HG02588 (cell line): ENCODE measurements at regions not wholly inside any gene's neighbourhood (a gene's known extent, or its start where the extent isn't known, plus 50 kb on each side); places are given as distances from the start of the nearest gene placed in this dataset.
"Not testable (repeated sequence)": the region's sequence is repeated elsewhere in the genome, so short reads cannot be mapped to it uniquely, and the experiment has no call there.

Source experiments
- ATAC-seq: cut with Tn5 transposase; IDR thresholded peaks from one replicate; pipeline ENCODE4 v1.9.1; 2021; ENCODE audit warnings: mild to moderate bottlenecking, moderate library complexity; ENCODE audit not compliant: unreplicated experiment

DNA sequence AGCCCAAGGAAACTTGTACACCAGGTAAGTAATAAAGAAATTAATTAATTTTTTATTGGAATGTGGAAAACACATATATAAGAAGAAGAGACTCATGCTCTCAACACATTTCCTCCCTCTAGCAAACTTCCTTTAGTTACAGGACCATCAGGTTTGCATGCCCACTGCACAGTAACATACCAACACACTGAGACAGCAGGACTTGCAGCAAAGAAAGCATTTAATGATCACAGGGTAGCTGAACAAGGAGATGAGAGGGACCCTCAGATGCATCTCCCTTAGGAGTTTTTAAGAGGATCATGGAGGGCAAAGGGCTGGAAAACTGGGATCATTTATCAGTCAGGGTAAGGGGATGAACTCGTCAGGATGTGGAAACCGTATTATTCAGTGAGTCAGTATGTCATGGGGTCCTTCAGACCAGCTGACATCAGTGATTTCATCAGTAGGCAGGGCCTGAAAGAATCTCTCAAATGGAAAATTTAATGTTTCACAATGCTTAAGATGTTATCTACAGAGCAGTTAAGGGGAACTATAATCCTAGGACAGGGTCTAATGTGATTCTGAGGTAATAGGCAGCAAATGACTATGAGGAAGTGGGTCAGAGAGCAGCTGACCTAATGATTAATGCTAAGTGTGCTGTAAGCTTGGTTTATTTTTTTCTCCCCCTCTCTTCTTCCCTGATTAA is 193.8 kb upstream of the RND3 start:
- ATAC-seq = no peak

DNA sequence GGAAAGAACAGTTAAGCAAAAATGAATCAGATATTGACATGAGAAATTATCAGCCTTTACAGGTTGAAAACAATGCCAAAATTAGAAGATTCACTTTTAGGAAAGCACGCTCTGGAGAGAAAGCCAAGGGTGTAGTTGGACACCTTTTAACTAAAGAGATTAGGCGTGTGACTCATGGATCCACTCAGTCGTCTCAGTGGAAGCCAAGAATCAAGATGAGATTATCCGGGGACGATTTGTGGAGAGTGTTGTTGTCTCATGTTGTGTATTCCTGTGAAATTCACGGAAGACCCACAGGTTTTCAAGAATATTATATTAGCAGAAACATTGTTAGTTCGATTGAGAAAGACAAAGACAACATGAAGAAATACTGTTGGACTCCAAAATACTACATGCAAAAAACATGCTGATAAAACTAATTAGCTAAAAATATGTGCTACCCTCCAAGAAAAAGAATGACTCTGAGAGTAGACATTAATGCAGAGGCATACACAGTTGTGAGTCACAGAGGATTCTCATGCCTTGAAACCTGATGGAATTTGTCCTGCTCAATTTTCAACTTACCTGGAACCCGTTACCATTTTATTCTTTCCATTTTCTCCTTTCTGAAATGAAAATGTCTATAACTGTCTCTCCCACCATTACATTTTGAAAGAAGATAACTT is 192.1 kb upstream of the RND3 start:
- ATAC-seq = no peak

DNA sequence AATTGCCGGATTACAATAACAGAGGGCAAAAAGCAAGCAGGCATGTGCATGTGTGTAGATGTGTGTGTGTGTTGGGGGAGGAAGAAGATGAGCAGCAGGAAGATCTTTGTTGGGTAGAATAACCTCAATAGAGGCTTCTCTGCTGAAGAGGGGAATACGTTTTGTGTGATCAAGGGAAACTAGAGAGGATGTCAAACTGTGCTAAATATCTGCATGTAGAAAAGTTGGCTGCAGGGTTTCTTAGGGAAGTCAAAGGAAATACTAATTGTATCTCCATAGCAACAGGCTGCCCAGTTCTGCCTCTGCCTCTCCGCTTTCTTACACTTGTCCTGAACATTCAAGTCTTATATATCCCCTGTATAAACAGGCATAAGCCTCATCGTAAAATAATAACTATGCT is 190.1 kb upstream of the RND3 start:
- ATAC-seq = no peak

DNA sequence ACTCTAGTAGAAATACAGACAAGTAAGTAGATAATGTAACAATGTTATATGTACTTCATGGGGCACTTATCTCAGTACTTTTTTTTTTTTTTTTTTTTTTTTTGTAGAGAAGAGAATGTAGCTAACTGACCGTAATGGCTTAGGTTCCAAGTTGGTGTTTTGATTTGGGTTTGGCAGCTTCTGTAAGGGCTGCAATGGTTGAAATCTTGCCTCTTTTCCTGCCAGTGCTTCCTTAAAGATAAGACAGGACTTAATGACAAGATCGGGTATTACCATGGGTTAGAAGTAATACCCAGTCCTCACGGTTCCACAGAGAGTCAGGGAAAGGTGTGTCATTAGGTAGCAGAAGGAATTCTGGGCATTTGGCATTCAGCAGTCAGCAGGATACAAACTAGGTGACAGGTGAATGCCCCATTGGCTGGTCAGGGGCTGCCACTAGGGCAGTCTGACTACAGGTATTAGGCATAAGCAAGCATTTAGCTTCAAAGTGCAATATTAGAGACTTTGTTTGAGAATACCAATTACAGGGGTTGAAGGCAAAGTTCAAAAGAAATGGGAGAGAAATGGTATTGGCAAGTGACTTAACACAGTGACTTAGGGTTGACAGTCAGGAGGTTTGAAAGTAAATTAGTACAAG is 189.4 kb upstream of the RND3 start:
- ATAC-seq = no peak

DNA sequence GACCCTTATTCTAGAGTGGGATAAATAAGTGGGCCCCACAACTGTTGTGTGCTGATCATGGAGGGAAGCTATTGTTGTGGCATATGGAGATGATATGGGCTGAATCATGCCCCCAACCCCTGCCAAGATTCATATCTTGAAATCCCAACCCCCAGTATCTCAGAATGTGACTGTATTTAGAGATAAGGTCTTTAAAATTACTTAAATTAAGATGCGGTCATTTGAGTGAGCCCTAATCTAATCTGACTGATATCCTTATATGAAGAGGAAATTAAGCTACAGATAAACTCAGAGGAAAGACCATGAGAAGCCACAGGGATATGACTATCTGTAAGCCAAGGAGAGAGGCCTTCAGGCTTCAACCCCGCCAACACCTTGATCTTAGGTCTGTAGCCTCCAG is 188.3 kb upstream of the RND3 start:
- ATAC-seq = no peak

DNA sequence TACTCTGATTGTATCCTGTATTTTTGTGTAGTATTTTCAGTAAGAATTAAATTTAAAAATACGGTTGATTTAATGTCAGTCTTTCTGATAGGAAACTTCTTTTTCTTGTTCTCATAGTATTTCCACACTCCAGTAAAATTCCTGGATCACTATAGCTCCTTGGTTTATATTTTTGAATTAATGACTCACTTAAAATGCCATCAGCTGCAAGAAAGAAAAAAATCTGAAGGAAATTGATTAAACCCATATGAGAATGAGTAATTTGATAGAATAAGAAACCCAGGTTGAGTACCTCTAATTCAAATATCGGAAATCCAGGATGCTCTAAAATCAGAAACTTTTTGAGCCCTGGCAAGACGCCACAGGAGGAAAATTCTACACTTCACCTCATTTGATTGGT is 186.8 kb upstream of the RND3 start:
- no peak for ATAC-seq

DNA sequence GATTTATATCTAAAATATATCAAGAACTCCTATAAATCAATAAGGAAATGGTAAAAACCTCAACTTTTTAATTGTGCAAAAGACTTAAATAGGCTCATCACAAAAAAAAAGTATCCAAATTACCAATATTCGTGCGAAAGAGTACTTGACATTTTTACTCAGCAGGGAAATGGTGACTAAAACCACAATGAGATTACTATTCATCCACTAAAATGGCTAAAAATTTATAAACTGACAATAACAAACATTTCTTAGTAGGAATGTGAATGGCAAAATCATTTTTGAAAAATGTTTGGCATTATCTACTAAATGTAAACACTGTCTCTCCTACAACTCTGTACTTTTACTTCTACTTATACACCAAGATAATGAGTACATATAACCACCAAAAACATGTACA is 184.8 kb upstream of the RND3 start:
- no peak for ATAC-seq

DNA sequence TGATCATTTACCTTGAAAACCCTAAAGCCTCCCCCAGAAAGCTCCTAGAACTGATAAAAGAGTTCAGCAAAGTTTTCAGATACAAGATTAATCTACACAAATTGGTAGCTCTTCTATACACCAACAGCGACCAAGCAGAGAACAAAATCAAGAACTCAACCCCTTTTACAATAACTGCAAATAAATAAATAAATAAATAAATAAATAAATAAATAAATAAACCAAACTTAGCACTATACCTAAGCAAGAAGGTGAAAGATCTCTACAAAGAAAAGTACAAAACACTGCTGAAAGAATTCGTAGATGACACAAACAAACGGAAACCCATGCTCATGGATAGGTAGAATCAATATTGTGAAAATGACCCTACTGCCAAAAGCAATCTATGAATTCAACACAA is 182.0 kb upstream of the RND3 start:
- no peak for ATAC-seq

DNA sequence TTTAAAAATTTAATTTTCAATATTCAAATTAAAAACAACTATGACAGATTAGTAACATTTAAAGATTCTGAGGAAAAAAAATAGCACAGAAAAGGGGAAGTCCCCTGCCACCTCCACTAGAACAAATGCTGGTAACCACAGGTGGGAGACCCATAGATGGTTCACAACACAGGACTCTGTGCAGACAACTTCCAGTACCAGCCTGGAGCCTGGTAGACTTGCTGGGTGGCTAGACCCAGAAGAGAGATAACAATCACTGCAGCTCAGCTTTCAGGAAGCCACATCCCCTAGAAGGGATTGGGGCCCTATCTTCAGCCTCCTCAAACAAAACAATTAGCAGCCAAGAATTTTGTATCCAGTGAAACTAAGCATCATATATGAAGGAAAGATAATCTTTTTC is 179.6 kb upstream of the RND3 start:
- ATAC-seq = not testable (repeated sequence)

DNA sequence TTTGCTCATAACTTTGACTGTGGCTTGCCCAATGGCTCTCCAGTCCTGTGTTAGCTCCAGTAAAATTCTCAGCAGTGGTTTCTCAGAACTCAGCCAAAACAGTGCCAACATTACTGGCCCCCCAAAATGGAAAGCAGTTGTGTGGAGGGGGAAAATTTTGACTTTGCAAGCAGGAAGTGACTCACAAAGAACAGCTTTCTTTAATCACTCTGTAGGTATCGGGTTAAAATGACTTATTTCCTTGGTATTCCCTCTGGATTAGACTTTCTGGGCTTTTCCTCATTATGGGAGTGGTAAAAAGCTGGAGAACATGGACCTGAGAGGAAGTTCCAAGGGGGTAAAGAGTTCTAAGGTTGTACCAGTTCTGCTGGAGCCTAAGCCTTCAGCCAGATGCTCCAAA is 175.7 kb upstream of the RND3 start:
- no peak for ATAC-seq

DNA sequence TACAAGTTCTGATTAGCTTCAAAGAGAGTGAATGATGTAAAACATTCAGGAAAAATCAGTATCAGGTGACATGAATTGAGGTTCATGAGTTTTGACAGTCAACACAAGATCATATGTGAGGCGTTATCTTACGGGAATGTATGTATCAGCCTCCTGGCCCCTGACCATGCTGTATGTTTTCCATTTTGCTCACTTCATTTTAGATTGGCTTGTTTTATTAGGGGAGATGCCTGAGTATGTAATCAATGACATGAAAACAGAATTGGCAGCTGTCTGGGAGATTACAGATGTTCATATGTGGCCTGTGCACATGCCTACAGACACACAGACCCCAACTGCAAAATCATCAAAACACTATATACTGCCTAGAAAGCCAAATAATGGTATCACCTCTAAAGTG is 168.5 kb upstream of the RND3 start:
- ATAC-seq = no peak

DNA sequence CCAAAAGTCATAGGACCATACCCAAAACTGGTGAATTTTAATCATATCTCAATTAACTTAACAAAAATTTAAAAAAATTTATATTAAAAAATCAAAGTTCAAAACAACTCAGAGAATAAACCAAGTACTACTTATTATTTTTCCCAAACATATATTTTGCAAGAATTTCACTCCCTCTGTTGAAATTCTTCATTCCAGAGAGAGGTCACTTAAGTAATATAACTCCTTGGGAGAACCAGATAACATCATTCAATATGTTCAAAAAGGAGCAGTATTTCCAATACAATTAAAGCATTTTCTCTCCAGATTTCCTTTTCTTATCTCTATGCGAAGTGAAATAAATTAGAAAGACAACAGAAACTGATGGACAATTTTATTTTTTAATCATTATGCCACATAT is 165.9 kb upstream of the RND3 start:
- no peak for ATAC-seq

DNA sequence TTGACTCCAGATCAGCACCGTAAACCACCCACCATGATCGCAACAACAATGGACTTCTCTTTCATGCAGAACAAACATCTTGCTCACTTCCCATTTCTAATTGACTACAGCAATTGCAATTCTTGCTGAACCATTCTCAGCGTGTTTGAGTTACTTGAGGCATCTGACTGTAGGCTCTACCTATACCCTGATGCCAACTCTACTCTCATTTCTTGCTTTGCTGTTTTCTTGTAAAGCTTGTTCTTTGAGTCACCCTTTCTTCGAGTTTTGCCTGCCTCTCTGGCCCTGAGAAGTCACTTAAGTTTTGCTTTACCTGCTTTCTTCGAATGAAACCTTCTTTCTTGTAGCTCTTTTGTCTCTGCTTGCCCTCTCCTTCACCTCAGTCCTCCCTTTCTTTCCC is 160.5 kb upstream of the RND3 start:
- ATAC-seq = no peak

DNA sequence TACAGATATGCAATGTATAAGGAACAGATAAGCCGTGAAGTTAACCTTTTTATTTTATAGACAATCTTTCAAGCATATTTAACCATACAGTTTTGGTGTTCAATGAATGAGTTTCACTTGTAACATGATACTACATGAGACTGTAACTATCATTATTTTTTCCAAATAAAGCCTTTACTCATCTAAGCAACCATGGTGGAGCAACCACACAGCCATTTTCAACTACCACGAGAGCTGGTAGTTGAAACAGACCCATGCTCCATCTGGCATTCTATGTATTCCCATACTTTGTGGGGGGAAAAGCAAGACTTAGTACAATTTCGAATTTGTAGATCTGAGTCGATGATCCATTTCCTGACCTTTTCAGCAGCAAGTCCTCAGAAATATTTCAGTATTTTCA is 159.3 kb upstream of the RND3 start:
- ATAC-seq = no peak

DNA sequence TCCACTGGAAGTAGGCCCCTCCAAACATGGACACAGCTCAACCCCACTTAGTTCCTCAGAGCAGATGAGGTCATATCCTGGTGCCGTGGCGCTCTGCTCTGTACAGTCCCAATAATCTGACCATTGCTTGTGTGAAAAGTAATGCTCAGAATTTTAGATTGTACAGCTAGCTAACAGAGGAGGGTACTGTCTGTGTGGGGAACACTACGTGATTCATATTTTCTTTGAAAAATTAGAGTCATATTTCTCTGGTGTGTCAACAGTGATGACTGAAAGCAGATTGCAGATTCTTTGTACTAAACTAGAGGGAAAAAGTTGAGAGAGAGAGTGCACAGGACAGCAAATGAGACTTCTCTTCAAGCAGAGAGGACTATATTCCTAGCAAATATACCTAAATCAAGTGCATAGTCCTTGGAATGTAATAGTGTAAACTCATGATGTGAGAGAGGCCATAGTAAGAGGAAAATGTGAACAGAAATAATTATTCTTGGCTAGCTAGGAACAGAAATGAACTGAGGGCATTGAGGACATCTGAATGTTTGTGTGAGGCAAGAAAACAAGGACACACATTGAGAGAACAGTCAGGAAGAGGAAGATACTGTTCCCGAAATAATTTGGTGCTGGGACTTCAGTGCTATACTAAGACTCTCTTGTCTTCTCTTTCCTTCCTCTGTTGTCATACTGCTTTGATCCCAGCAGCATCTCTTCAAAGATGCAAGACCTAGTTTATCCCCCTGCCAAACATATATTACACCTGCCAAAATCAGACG is 157.0 kb upstream of the RND3 start:
- no peak for ATAC-seq

DNA sequence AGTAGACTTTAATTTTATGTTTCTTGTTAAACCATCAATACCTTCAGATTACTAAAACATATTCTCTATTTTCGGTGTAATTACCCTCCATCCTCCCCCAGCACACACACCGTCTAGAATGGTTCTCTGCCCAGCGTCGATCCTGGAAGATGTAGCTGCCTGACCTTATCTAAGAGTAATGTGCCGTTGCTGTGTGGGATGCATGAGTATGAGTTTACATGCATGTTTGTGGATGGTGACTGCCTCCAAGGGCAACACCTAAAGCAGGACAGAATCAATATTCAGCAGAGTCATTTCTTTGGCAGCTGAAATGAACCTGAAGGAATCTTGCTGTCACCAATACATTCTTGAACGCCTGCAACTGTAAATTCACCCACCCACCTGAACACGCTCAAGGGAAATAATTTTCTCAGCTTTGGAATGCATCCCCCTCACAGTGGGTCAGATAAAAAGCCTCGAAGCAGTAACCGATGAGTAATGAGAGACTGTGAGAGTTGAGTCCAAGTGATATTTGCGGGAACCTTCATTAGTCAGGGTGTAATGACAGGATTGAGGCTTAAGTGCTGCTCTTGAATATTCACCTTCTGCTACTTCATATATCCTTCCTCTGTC is 155.8 kb upstream of the RND3 start:
- ATAC-seq = no peak

DNA sequence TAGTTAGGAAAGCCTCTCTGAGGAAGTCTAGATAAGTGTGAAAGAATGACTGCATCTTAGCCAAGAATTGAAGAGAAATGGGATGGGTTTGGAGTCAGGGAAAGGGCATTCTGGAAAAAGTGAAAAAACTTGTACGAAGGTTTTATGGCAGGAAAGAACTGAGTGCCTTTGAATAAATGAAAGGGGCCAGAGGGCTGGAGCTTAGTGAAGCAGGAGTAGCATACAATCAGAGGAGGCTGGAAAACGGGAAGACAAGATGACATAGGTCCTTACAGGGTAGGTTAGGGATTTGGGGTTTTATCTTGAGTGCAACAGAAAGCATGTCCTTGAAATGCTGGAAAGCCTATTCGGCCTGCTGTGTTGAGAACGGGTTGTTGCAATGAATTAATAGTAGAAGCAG is 152.6 kb upstream of the RND3 start:
- no peak for ATAC-seq

DNA sequence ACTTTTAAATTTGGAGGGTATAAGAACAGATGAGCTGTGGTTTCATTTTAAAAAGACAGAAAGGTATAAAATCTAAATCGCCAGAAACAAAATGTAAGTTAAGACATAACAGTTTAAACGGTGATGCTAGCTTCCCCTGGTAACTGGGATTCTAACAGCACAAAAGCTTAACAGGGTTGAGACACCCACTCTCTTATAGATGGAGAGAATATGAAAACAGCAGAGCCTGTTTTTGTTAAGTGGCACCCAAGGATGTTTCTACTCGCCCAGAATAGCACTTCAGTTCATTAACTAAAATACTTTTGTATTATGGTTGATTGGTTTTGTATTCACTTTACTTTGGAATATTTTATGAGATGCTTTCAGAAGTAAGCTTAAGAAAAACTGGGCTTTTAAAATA is 151.9 kb upstream of the RND3 start:
- ATAC-seq = no peak

DNA sequence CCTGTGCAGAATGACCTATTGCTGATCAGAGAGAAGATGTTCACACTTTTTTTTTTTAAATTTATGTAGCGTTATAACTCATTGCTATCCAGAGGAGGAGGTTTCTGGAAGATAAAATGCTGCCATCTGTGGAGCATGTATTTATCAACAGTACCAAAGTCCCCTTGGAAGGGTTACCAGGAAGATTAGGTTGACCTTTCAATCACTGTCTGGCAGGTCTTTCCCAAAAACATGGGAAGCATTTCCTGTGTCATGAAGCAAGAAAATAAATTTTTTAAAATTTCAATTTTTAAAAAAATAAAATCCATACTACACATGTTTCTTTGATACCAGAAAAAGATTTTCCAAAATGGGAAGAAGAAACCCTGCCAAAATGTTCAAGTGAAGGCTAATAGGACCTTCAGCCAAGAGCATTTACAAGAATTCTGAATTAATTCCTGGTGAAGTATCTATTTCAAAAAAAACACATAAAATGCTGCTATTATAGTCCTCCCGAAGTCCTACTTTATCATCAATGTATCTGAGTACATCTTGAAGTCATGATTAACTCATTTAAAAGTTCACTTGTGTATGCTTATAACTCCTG is 143.9 kb upstream of the RND3 start:
- ATAC-seq = no peak

DNA sequence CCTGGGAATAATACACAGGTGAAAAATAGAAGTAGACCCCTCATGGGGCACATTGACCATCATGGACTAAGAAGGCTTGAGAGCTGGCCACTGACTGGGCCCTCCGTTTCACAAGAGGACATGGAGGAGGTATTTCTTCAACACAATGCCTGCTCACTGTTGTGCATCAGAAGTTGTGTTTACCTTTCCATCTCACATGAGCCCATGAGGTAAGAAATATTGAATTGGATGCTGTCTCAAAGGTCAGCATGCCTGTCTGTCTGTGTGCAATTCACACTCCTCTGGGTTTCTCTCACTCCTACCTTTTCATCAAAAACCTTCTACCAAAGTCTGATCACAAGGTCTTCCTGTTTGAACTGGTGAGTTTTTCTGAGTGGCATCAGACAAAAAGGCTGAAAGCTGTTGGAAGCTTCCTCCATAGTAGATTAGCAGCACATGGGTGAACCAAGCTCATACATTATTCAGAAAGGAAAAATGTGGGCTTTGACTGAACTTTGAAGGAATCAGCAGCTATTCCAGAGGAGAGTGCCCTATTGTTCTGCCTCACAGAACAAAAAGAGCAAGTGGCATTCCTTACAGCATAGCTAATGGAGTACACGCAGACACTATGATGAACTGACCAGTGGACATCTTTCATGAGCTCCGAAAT is 143.2 kb upstream of the RND3 start:
- ATAC-seq = no peak
